H54 (cell line): ENCODE measurements at regions not wholly inside any gene's neighbourhood (a gene's known extent, or its start where the extent isn't known, plus 50 kb on each side); places are given as distances from the start of the nearest gene placed in this dataset.
"Not testable (repeated sequence)": the region's sequence is repeated elsewhere in the genome, so short reads cannot be mapped to it uniquely, and the experiment has no call there.

Experiments
- DNase-seq: peaks from one replicate; pipeline ENCODE4 v3.0.0; 2011; ENCODE audit warnings: low spot score, mixed read lengths; ENCODE audit not compliant: insufficient read length
- FAIRE-seq: peaks from 3 replicates; lab custom pipeline; 2011; peaks lifted over from hg19 to GRCh38; lab: Jason Lieb, UNC
- POLR2A ChIP-seq: IDR thresholded peaks from 2 replicates; pipeline ENCODE4 v1.6.1; 2011; ENCODE audit warnings: low read depth, mild to moderate bottlenecking, low read length

DNA sequence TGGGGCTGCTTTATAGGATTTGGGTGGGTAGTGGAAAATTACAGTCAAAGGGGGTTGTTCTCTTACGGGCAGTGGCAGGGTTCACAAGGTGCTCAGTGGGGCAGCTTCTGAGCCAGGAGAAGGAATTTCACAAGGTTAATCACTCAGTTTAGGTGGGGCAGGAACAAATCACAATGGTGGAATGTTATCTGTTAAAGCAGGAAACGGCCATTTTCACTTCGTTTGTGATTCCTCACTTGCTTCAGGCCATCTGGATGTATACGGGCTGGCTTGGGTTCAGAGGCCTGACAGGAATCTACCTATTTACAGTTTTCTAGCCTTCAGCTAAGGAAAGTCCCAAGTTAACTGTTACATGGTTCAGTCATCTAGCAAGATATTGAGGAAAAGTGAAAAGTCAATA lies 1003.5 kb downstream of the STPG2 start:
- no peak for DNase-seq
- FAIRE-seq, result no peak
- TF ChIP-seq POLR2A, result no peak

DNA sequence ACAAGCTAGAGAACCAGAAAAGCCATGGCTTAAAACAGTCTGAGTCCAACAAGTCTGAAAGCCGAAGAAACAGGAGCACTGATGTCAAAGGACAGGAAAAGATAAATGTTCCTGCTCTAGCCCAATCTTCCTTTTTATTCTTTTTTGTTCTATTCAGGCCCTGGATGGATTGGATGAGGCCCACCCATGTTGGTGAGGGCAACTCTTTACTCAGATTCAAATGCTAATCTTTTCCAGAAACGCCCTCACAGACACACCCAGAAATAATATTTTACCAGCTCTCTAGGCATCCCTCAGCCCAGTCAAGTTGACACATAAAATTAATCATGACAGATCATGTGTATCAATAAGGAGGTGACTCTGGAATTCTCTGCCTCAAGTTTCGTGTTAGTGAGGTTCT lies 1002.7 kb downstream of the STPG2 start:
- no peak for FAIRE-seq
- TF ChIP-seq POLR2A, result no peak
- no peak for DNase-seq

GRCh38 chr4:97141332-97141731 lies 1001.9 kb downstream of the STPG2 start:
- FAIRE-seq, DNase-seq: not testable (repeated sequence)

- DNase-seq (no peak), FAIRE-seq (no peak)
- TF ChIP-seq POLR2A, result no peak
These were observed 1000.9 kb downstream of the STPG2 start for GRCh38 chr4:97142410-97142809.

DNA sequence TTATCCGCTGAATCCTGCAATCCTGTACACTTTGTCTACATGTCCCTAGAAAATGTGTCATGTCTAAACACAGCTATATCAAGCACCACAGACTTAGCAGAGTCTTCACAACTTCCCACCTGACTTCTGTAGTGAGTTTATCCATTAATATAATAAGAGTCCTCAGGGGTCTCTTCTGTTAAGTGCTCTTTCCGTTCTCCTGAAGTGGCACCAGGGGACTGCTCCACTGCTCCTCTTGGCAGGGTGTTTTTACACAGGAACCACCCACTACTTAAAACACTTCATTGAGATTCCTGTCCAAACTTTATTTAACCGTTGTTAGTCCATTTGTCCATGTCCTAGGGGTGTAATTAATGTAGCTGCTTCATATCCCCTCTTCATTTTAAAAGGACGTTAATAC lies 1000.4 kb downstream of the STPG2 start:
- FAIRE-seq, result no peak
- no peak for DNase-seq
- no peak for TF ChIP-seq POLR2A

DNA sequence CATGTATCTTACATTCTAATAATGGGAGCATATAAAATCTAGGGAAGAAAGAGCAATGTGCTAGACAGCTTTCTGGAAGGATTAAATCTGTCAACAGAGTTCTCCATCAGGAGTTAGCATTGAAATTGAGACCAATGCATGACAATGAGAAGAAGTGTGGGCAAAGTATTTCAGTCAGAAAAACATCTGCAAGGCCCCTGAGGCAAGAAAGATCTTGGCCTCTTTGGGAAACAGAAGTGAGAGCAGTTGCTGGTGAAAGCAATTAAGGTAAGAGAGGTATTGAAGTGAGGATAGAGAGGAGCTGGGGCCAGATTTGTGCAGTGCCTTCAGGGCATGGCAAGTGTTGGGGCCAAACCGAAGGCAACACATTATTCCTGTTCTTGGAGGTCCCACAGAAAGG lies 999.1 kb downstream of the STPG2 start:
- no peak for TF ChIP-seq POLR2A
- FAIRE-seq (no peak), DNase-seq (no peak)

DNA sequence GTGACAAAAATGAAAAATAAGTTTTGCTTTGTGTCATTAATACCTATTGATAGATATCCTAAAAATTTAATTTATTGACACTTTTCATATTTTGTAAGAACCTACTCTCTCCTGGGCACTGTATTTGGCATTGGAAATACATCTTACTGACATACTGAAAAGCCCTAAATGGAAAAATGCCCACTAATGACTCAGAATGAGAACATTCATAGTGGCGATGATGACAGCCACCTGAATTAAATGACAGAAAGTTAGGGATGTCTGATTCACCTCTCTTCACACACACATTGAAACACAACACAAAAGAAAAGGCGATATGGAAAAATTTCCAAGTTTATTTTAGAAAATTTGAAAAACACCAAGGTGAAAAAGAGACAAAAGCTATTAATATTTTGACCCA lies 992.3 kb downstream of the STPG2 start:
- DNase-seq (no peak), FAIRE-seq (no peak)
- no peak for TF ChIP-seq POLR2A

DNA sequence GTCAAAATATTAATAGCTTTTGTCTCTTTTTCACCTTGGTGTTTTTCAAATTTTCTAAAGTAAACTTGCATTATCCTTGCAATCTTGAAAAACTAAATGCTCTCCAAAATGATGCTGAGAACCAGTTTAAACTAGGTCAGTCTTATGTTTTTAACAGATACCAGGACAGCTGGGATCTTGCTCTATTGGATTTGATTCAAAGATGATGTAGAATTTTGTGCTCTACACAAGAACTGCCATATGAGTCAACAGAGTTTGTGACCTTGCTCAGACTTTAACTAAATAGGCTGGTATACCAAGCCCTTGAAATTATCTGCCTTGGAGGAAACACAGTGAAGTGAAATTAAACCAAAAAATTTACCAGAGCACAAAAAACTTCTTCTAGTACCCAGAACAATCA lies 991.1 kb downstream of the STPG2 start:
- FAIRE-seq (no peak), DNase-seq (no peak)
- TF ChIP-seq POLR2A, result no peak

- no peak for TF ChIP-seq POLR2A
- FAIRE-seq (no peak), DNase-seq (no peak)
These were observed 990.2 kb downstream of the STPG2 start for GRCh38 chr4:97153042-97153441.

DNA sequence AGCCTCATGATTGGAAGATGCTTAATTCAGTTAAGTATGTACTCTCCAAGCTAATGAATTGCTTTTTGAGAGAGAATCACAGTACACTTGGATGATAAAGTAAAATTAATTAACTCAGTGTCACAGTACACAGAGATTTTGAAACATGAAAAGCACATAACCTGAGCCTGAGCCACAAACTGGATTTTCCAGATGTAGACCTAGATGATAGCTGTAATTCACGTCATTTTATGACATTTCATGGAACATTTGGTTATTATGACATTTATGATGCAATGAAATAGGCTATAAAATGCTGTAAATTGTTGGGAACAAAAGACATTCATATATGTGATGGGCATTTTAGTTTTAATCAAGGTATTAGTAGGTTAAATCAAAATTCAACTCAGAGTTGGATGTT lies 983.7 kb downstream of the STPG2 start:
- TF ChIP-seq POLR2A, result no peak
- FAIRE-seq (no peak), DNase-seq (no peak)

GRCh38 chr4:97185233-97185632 lies 958.0 kb downstream of the STPG2 start:
- no peak for TF ChIP-seq POLR2A
- no peak for FAIRE-seq
- no peak for DNase-seq

DNA sequence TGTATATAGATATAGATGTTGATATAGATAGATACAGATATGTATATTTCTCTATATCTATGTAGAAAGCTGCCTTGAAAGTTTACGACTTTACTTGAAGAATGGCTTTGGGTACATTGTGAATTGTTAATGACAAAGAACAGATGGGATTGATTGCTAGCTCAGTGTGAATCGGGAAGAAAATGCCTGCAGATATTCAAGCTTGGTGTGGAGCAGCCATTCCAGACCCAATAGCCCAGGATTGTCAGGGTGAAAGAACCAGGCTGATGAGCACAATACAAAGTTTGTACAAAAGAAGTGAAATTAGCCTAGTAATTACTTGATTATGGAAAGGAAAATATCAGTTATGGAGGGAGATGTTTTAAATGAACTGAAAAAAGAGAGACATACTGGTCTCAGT lies 946.2 kb downstream of the STPG2 start:
- TF ChIP-seq POLR2A, result no peak
- no peak for FAIRE-seq

GRCh38 chr4:97208749-97209148 lies 934.5 kb downstream of the STPG2 start:
- TF ChIP-seq POLR2A, result no peak
- DNase-seq (no peak), FAIRE-seq (no peak)

More for the DNA sequence above, 946.2 kb downstream of the STPG2 start:
- no peak for DNase-seq

DNA sequence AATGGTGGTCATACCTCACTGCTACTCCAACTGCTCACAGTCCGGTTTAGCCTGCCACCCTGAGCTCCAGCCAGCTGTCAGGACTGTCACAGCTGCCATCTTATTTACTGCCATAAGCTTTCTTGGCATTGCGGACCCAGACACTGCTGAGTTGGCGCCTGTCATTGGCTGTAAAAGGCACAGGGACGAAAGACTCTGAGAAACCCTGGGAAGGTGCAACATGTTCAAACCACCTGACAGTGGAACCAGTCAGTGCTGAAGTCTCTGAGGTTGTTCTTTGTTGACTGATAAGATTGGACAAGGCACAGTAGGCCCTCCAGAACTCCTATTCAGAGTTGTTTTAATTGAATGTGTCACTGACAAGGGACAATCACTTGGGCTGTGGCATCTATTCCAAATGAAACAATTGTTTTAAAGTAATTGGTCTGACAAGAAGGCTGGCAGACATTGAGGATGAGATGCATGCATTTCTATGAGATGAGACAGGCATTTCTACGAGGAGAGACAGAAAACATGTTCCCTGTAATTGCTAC lies 927.8 kb downstream of the STPG2 start:
- DNase-seq, result no peak
- no peak for FAIRE-seq
- TF ChIP-seq POLR2A, result no peak

DNA sequence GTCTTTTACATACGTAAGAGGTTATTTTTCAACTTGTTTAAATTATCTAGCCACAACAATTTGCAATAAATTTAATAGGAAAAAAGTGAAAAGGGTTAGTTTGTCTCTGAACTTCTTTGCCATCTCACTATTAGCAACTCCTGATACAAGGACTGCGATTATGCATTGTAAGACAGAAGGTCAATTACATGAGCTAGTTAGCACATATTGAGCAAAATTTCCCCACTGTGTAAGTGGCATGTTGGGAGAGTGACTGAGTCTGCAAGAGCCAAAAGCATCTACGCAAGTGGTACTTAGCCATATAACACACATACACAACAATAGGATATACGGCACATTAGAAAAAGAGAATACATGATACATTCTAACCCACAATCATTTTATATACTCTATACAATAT lies 927.2 kb downstream of the STPG2 start:
- FAIRE-seq (no peak), DNase-seq (no peak)
- TF ChIP-seq POLR2A, result no peak

DNA sequence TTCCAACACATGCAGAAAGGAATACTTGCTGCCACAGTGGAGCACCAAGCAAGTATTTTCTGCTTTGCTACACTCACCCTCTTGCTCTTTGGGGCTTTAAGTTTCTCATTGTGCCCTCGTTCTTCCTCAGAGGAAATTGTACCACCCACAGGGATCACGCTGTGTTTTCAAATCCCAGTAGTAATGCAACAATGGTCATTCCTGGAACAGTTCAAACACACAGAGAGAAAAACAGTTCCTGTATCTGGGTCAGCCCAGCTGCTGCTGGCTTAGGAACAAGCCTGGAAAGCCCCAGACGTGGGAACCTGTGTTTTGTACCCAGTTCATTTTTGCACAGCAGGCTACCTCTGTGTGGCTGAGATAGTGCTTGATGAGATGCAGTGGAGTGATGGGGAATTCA lies 907.8 kb downstream of the STPG2 start:
- FAIRE-seq, result no peak
- DNase-seq, result no peak
- TF ChIP-seq POLR2A, result no peak
